ENCODE measurements at regions not wholly inside any gene's neighbourhood (a gene's known extent, or its start where the extent isn't known, plus 50 kb on each side); places are given as distances from the start of the nearest gene placed in this dataset.

DNA sequence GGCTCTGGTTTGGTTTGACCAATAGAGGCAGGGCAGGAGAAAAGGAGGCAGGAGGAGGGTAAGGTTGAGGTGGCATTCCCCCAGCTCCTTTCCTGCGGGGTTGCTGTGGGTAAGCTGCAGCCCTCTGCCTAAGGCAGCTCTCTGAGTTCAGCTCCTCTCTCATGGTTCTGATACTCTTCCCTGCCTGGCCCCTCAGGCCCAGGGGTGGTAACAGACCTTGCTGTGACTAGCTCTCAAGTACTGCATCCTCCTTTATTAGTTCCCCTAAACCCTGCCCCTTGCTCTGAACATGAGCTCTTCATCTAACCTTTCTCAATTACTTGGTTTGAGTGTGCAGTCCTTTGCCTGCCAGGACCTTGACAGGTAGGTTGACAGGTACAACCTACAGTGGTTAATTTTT is 205.5 kb downstream of the SLC4A3 start:
- H3K36me3 ChIP-seq: no peaks in the 10 kb centered on the region
- 85 to 100% methylated on average over 1 of the region's 1 CpG for WGBS, 2 donors
- no peak for DNase-seq

DNA sequence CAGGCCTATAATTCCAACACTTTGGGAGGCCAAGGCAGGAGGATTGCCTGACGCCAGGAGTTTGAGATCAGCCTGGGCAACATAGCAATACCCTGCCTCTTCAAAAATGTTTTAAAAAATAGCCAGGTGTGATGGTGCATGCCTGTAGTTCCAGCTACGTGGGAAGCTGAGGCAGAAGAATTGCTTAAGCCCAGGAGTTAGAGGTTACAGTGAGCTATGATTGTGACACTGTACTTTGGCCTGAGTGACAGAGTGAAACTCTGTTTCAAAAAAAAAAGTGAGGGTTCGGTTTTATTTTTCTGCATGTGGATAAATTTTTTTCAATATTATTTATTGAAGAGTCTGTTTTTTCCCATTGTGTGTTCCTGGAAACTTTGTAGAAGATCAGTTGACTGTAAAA is 208.1 kb downstream of the SLC4A3 start:
- TF ChIP-seq, protein P1, sequence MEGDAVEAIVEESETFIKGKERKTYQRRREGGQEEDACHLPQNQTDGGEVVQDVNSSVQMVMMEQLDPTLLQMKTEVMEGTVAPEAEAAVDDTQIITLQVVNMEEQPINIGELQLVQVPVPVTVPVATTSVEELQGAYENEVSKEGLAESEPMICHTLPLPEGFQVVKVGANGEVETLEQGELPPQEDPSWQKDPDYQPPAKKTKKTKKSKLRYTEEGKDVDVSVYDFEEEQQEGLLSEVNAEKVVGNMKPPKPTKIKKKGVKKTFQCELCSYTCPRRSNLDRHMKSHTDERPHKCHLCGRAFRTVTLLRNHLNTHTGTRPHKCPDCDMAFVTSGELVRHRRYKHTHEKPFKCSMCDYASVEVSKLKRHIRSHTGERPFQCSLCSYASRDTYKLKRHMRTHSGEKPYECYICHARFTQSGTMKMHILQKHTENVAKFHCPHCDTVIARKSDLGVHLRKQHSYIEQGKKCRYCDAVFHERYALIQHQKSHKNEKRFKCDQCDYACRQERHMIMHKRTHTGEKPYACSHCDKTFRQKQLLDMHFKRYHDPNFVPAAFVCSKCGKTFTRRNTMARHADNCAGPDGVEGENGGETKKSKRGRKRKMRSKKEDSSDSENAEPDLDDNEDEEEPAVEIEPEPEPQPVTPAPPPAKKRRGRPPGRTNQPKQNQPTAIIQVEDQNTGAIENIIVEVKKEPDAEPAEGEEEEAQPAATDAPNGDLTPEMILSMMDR (IDR thresholded peaks at IDR 0.05): no peak
- no peak for TF ChIP-seq POLR2A (IDR thresholded peaks at IDR 0.05)
- no peaks in the 10 kb centered on the region for H3K27me3 ChIP-seq
- intact Hi-C loops (cut with DNase I): no loop called here
- no peak overlapping the region for H3K4me3 ChIP-seq (replicated peaks in 1 of 3)
- H3K4me1 ChIP-seq: no peaks in the 10 kb centered on the region
- H3K9me3 ChIP-seq: no peaks in the 10 kb centered on the region
- H3K27ac ChIP-seq: no peak overlapping the region
- DNase-seq: no peak
- WGBS, 2 donors: 86 to 96% methylated on average over 3 of the region's 3 CpGs
- H3K36me3 ChIP-seq: no peaks in the 10 kb centered on the region

More for the DNA sequence above, 205.5 kb downstream of the SLC4A3 start:
- Histone ChIP-seq H3K27me3 (no peaks in the 10 kb centered on the region), H3K4me1 (no peaks in the 10 kb centered on the region), H3K9me3 (no peaks in the 10 kb centered on the region), H3K4me3 (replicated peaks in 1 of 3) (no peak overlapping the region), H3K27ac (no peak overlapping the region)
- no peak for TF ChIP-seq POLR2A (IDR thresholded peaks at IDR 0.05)
- TF ChIP-seq, protein P1 (IDR thresholded peaks at IDR 0.05): no peak
- intact Hi-C loops (cut with DNase I): no loop called here

DNA sequence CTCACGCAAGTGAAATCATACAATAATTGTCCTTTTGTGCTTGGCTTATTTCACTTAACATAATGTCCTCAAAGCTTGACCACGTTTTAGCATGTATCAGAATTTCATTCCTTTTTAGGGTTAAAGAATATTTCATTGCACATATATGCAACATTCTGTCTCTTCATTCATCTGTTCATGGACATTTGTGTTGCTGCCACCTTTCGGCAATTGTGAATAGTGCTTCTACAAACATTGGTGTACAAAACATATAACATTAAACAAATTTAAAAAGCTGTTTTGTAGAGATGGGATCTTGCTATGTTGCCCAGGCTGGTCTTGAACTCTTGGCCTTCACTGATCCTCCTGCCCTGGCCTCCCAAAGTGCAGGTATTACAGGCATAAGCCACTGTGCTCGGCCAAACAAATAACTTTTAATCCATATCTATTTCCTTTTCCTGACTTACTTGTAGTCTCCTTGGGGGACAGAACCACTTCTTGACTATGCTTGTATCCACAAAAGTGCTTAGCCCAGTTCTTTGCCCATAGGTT is 209.3 kb downstream of the SLC4A3 start:
- no peak for DNase-seq
- intact Hi-C loops (cut with DNase I): no loop called here

DNA sequence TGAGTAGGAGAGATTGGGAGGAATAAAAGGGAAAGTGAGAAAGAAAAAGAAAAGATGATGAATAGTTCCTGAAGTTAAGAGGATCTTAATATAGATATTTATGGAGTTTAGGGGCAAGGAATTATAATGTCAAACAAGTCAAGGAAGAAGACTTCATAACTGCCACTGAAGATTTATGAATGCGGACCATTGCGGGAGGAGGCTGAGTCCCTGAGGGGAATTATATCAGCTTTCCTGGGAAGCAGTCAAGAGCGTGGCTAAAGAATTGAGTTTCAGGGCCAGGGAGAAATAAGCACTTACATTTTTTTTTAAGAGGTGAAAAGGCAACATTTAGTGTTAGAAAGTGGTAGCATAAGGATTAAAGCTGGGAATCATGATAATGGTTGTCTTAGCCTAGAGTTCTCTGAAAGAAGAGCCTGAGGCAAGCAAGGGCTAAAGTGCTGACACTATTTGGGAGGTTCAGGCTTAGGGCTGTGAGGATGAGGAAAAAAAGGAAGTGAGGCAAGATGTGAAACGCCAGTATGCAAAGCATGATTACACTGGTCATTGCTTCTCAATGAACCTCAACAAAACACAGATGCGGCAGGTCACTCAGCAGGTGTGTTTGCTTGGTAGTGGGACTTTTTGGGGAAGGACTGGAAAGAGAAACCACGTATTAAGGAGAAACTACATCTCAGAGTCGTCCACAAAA is 217.1 kb downstream of the SLC4A3 start:
- intact Hi-C loops (cut with DNase I): no loop called here
- Histone ChIP-seq H3K9me3 (no peaks in the 10 kb centered on the region), H3K27ac (no peak overlapping the region), H3K36me3 (no peaks in the 10 kb centered on the region), H3K4me3 (replicated peaks in 1 of 3) (no peak overlapping the region), H3K4me1 (no peaks in the 10 kb centered on the region), H3K27me3 (no peaks in the 10 kb centered on the region)
- no peak for TF ChIP-seq POLR2A (IDR thresholded peaks at IDR 0.05)
- TF ChIP-seq, protein P1 (IDR thresholded peaks at IDR 0.05): no peak
- DNase-seq: no peak
- 55 to 58% methylated on average over 7 of the region's 7 CpGs for WGBS, 2 donors

More for the DNA sequence above, 209.3 kb downstream of the SLC4A3 start:
- Histone ChIP-seq H3K9me3 (no peaks in the 10 kb centered on the region), H3K4me3 (replicated peaks in 1 of 3) (no peak overlapping the region), H3K4me1 (no peaks in the 10 kb centered on the region), H3K36me3 (no peaks in the 10 kb centered on the region), H3K27ac (no peak overlapping the region), H3K27me3 (no peaks in the 10 kb centered on the region)
- 78 to 81% methylated on average over 4 of the region's 4 CpGs for WGBS, 2 donors
- TF ChIP-seq, protein P1 (IDR thresholded peaks at IDR 0.05): peak in 1 of 6 experiments; percentile 24
- TF ChIP-seq POLR2A (IDR thresholded peaks at IDR 0.05): no peak

- no peak overlapping the region for H3K27ac ChIP-seq
- no peak for DNase-seq
- H3K4me1 ChIP-seq: no peaks in the 10 kb centered on the region
- no peaks in the 10 kb centered on the region for H3K36me3 ChIP-seq
- WGBS, 2 donors: 91 to 98% methylated on average over 3 of the region's 3 CpGs
- H3K4me3 ChIP-seq (replicated peaks in 1 of 3): no peak overlapping the region
- H3K9me3 ChIP-seq: no peaks in the 10 kb centered on the region
- TF ChIP-seq, protein P1 (IDR thresholded peaks at IDR 0.05): no peak
- intact Hi-C loops (cut with DNase I): no loop called here
- H3K27me3 ChIP-seq: no peaks in the 10 kb centered on the region
These were observed 221.5 kb downstream of the SLC4A3 start for GRCh38 chr2:219848882-219849281.

All from thyroid gland (tissue), 4 donors.